COLO829 (cell line): ENCODE measurements at regions not wholly inside any gene's neighbourhood (a gene's known extent, or its start where the extent isn't known, plus 50 kb on each side); places are given as distances from the start of the nearest gene placed in this dataset.

Experiments
- DNase-seq: peaks from one replicate; pipeline ENCODE4 v3.0.0; 2012; ENCODE audit warnings: low spot score

- DNase-seq = peak; percentile 63
Measured at GRCh38 chr1:96362623-96363022, 359.0 kb upstream of the PTBP2 start.

GRCh38 chr1:96363826-96364225 is 357.8 kb upstream of the PTBP2 start:
- DNase-seq = no peak

- DNase-seq = no peak
Measured at GRCh38 chr1:96364576-96364975, 357.0 kb upstream of the PTBP2 start.

- no peak for DNase-seq
Measured at GRCh38 chr1:96365076-96365475, 356.5 kb upstream of the PTBP2 start.

GRCh38 chr1:96365596-96366390 is 355.8 kb upstream of the PTBP2 start:
- no peak for DNase-seq

GRCh38 chr1:96366516-96366915 is 355.1 kb upstream of the PTBP2 start:
- DNase-seq = no peak

GRCh38 chr1:96367791-96368190 is 353.8 kb upstream of the PTBP2 start:
- no peak for DNase-seq

GRCh38 chr1:96370757-96371156 is 350.8 kb upstream of the PTBP2 start:
- peak; percentile 38 for DNase-seq

- no peak for DNase-seq
Measured at GRCh38 chr1:96372881-96373280, 348.7 kb upstream of the PTBP2 start.

- DNase-seq = no peak
Measured at GRCh38 chr1:96374076-96374762, 347.4 kb upstream of the PTBP2 start.

GRCh38 chr1:96376846-96377245 is 344.7 kb upstream of the PTBP2 start:
- no peak for DNase-seq

- DNase-seq = no peak
Measured at GRCh38 chr1:96384611-96385010, 337.0 kb upstream of the PTBP2 start.

- DNase-seq = no peak
Measured at GRCh38 chr1:96387785-96388184, 333.8 kb upstream of the PTBP2 start.

- no peak for DNase-seq
Measured at GRCh38 chr1:96388421-96389310, 332.9 kb upstream of the PTBP2 start.

GRCh38 chr1:96400089-96400488 is 321.5 kb upstream of the PTBP2 start:
- no peak for DNase-seq

- DNase-seq = no peak
Measured at GRCh38 chr1:96409087-96409486, 312.5 kb upstream of the PTBP2 start.

GRCh38 chr1:96409689-96410088 is 311.9 kb upstream of the PTBP2 start:
- no peak for DNase-seq

- DNase-seq = no peak
Measured at GRCh38 chr1:96411006-96411405, 310.6 kb upstream of the PTBP2 start.

- no peak for DNase-seq
Measured at GRCh38 chr1:96414598-96414997, 307.0 kb upstream of the PTBP2 start.

GRCh38 chr1:96416111-96416595 is 305.4 kb upstream of the PTBP2 start:
- DNase-seq = peak; percentile 2

- no peak for DNase-seq
Measured at GRCh38 chr1:96416701-96417444, 304.7 kb upstream of the PTBP2 start.

GRCh38 chr1:96418969-96419368 is 302.6 kb upstream of the PTBP2 start:
- no peak for DNase-seq
